Islet precursor cell (in vitro differentiated cells): ENCODE measurements at regions not wholly inside any gene's neighbourhood (a gene's known extent, or its start where the extent isn't known, plus 50 kb on each side); places are given as distances from the start of the nearest gene placed in this dataset.
"Not testable (repeated sequence)": the region's sequence is repeated elsewhere in the genome, so short reads cannot be mapped to it uniquely, and the experiment has no call there.

Experiments used
- DNase-seq: peaks from one replicate; pipeline ENCODE4 v3.0.0-alpha.2; 2018

DNA sequence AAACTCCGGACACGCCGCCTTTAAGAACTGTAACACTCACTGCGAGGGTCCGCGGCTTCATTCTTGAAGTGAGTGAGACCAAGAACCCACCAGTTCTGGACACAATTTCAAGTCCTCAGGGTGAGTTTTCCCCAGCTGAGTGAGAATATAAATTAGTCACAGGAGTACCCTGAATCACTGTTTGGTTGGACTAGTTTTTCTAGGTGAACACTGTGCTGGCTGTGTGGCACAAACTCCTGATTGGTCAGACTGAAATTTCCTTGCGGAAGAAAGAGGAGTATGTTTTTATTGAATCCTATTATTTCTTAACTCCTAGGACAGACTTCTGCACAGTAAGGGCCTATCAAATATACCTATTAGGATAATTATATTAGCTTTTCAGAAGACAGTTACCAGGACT lies 288.1 kb upstream of the UBE2E3 start:
- no peak for DNase-seq

DNA sequence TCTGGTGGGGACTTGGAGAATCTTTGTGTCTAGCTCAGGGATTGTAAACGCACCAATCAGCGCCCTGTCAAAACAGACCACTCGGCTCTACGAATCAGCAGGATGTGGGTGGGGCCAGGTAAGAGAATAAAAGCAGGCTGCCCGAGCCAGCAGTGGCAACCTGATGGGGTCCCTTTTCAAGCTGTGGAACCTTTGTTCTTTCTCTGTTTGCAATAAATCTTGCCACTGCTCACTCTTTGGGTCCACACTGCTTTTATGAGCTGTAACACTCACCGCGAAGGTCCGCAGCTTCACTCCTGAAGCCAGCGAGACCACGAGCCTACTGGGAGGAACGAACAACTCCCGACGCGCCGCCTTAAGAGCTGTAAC lies 288.6 kb upstream of the UBE2E3 start:
- DNase-seq: not testable (repeated sequence)

DNA sequence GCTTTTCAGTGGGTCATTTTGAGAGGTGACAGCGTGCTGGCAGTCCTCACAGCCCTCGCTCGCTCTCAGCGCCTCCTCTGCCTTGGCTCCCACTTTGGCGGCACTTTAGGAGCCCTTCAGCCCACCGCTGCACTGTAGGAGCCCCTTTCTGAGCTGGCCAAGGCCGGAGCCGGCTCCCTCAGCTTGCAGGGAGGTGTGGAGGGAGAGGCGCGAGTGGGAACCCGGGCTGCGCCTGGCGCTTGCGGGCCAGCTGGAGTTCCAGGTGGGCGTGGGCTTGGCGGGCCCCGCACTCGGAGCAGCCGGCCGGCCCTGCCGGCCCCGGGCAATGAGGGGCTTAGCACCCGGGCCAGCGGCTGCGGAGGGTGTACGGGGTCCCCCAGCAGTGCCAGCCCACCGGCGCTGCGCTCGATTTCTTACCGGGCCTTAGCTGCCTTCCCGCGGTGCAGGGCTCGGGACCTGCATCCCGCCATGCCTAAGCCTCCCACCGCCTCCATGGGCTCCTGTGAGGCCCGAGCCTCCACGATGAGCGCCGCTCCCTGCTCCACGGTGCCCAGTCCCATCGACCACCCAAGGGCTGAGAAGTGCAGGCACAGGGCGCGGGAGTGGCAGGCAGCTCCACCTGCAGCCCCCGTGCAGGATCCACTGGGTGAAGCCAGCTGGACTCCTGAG lies 289.1 kb upstream of the UBE2E3 start:
- not testable (repeated sequence) for DNase-seq

DNA sequence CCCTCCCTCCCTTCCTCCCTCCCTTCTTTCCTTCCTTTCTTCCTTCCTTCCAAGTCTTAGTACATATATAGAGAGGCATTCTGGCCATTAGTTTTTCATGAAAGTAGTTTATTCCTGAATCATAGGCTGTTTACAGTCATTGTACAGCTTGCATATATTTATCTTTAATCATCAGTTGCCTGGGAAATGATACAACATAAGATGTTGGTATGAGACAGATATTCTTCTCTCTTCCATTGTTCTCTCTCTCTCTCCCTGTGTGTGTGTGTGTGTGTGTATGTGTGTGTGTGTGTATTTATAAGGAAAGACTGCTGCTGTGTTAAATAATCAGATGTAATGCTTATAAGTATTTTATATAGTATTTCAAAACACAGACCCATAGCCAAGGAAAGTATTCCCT lies 289.8 kb upstream of the UBE2E3 start:
- DNase-seq: no peak

DNA sequence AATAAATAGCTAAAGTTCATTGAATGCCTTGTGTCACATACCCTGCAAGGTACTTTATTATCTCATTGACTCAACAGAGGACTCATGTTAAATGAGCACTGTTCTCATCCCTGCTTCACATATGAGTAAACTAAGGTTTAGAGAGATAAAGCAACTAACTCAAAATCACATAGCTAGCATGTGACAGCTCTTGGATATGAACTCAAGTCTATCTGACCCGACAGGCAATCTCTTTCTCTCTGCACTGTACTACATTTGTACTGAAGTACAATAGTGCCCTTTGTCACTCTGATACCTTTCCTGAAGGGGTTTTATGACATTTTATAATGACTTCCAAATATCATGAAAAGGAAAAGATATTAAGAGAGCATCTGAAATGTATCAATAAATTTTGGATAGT lies 297.5 kb upstream of the UBE2E3 start:
- DNase-seq: no peak

DNA sequence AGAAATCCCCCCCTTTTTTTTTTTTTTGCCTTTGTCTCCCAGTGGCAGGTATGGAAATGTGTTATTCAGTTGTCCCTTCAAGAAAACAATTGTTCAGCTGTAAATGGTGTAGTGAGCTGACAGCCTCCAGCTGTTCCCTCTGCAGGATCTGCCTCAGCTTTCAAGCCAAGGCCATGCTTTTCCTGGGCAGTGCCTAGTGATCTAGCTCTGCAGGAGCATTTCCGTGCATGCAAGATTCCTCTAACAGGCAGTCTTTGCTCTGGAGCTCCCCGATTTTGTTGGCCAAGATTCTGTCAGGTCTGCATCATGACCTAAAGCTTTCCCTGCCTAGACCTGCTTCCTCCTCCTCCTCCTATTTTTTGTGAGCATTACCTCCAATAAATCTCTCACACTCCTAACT lies 300.7 kb upstream of the UBE2E3 start:
- no peak for DNase-seq

DNA sequence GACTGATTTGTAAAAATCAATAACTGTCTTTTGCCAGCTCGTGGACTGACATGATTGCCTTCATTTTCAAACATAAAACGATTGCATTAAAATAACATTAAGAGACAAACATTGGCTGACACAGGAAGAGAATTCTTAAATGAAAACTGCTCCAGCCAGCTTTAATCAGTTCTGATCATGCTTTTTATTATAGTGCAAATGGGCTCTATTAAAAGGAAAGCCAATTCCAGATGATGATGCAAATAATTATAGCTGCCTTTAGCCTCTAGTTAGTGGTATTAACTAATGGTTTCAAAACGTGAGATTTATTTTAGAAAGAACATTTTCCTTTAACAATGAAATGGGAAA lies 301.8 kb upstream of the UBE2E3 start:
- no peak for DNase-seq

DNA sequence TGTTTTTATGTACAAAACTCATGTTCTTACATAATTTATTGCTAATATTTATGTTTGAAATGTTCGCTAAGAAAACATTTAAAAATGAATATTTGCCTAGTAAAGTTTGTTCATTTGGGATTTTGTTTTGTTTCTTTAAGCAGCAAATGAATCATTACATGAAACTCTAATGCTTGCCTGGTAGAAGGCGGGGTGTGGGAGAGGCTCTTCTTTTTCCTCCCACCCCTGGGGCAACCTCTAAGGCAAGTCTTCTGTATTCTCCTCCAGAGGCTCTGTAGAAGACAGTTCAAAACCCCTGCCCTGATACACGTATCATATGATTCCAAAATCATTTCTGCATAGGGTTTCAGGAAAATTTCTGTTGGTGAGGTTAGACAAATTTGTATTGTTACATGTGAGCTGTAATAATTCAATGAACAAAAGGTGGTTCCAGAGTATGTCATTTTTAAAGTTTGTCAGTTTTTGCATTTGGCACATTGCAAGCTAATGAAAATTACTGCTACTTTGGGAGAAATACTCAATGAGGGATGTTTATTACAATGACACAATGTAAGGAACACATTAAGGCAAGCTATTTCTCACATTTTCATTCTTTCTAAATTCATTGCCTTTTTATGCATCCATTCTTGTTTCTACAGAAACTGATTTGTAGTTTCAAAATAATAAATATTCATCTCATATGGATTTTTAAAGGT lies 302.3 kb upstream of the UBE2E3 start:
- DNase-seq: no peak

DNA sequence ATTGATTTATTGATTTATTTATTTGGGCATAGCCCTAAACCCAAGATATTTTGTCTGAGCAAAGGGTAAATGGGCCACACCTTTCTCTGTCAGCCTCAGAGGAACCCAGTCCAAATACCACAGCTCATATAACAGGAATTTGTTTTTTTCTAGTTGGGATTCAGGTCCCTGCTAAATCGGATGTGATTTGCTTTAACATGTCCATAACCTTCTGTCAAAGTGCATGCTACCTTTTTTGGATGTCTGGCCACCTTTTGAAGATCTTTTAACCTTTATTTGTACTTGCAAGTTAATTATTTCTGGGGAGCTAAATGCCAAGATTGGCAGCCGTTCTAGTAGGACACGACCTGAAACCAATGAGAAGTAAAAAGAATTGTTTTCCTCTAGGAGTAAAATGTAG lies 303.2 kb upstream of the UBE2E3 start:
- no peak for DNase-seq

DNA sequence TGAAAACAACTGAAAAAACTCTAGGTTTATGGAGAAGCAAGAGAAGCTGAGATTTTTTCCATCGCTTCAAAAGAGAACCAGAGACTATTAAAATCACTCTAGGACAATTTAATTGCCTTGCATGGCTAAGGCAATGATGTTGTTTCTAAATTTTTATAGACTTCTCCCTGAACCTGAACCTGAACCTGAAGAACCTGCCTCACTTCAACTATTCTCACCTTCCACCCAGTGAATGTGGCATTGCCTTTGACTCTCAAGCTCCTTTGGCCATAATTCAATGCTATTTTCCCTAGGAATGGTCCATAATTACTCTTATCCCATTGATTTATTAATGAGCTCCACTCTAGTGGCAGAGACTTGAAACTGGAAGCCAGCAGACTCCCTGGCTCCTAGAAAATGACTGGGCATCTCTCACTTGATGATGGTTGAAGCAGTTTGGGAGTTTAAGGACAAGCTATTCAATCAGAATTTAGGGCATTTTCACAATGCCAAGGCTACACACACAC lies 303.8 kb upstream of the UBE2E3 start:
- no peak for DNase-seq

DNA sequence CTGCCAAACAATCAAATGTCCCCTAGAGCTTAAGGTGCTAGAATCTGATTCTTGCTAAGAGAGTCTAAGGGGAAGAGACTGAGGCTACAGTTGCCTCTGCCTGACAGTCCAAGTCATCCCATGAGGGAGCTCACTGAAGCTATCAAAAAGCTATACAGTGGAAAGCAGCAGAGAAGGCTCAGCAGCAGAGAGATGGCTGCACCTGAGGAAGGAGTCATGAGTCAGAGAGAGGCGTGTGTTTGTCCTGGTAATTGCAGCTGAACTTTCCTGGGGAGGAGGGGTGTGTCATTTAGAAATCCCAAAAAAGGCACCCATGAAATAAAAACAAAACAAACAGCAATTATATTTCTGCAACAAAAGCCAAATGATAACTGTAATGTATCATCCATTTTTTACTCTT lies 305.2 kb upstream of the UBE2E3 start:
- DNase-seq: no peak

DNA sequence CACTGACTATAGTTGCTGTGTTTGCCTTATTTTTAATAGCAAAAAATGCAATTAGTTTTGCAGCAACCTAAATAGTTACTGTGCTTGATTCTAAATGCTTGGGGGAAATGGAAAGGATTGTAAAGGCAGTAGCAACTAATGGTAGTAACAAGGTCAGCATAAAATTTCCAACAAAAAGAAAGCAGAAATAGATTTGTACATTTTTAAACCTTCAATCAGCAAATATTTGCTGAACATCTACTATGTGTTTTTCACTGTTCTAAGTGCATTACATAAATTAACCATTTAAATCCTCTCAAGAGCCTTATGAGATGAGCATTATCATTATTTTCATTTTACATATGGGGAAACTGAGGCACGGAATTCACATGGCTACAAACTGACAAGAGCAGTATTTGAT lies 308.0 kb upstream of the UBE2E3 start:
- no peak for DNase-seq

DNA sequence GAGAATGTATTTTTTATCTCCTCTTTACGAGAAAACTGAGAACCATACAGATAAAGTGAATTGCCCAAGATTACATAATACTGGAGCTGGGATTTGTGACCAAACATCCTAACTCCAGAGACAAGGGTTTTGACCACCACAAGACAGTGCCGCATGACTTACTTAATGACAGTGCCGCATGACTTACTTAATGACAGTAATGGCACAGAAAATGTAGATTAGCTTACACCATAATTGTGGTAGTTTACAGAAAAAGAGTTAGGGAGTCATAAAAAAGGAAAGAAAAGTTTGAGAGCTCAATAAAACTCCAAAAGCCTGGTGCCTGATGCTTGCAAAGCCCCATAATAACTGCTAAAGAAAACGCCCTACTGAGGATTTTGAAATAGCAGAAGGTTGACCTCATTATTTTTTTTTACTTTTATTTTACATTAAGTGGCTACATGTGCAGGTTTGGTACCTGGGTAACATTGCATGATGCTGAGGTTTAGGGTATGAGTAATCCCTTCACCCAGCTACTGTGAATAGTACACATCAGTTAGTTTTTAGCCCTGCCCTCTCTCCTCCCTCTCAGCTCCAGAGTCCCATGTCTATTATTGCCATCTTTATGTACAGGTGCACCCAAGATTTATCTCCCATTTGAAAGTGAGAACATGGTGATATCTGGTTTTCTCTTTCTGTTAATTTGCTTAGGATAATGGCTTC lies 310.0 kb upstream of the UBE2E3 start:
- DNase-seq: no peak

DNA sequence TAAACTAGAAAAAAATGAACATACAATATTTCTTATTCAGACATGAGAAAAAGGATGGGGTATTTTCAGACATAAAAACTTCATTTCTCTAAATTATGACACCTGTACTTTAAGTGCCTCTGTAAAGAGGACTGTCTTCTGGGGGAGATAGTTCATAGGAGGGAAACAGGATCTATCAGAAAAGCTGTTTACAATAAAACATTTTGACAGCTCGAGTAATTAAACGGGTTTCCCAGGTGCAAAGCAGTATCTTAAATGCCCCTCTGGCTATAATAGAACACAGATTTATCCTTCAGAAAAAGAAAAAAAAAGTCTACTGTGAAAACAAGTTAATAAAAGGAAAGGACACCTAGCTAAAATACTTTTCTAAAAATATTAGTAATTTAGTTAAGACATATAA lies 311.4 kb upstream of the UBE2E3 start:
- DNase-seq: no peak

DNA sequence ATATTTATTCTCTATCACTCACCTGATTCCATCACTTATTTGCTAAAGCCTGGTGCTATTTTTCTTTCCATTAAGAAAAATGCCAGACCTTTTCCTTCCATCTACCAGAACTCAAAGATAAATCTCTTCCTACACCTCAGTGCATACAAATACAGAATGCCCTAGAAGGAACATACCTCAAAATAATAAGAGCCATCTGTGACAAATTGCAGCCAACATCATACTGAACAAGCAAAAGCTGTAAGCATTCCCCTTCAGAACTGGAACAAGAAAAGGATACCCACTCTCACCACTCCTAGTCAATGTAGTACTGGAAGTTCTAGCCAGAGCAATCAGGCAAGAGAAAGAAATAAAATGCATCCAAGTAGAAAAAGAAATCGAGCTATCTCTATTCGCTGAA lies 315.9 kb upstream of the UBE2E3 start:
- no peak for DNase-seq

DNA sequence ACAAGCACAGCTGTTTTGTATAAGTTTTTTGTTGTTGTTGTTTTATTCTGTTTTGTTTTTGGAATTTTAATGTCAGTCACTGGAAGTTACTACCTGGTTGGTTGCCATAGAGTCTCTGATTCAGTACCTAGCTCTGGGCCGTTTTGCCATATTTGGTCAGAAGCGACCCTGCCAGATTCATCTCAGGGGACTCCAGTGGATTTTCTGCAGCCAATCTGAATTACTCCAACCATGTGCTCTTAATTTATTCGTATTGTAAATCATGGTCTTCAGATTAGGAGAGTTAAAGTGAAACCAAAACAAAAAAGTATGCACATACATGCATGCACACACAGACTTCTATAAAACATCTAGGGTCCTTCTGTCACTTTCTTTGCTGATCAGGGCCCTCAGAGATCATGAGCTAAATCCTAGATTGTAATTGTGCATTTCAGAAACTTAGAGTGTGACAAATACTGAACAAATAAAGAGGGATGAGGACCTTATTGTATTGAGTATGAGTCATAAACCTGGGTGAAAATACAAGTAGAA lies 317.4 kb upstream of the UBE2E3 start:
- DNase-seq: no peak

DNA sequence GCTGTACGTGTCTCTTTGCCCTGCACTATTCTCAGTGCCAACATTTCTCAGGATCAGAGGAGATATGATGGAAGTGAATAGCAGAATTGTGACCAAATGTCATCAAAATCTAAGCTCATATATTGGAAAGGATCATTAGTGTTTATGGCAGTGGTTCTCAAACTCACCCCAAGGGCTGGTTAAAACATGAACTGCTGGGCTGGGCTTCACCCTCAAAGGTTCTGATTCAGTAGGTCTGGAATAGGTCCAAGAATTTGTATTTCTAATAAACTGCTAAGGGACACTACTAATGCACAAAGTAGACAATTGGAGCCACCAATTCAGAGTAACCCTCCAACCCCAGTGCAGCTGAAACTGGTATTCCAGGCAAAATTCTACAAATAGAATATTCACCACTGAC lies 317.9 kb upstream of the UBE2E3 start:
- no peak for DNase-seq

DNA sequence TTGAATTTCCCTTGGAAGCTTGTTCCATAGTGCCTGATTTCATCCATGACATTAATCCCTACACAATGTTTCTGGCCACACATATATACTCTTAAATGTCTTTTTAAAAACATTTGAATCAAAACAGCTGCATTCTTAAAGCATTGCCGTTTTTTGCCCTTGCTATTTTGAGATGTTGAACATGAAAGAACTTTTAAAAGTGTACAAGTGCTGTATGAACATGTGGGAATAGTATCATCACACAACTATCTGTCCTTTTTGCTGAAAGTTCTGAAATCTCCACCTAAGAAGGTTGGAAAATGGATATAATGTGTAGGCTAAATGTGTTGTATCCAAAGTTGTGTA lies 318.7 kb upstream of the UBE2E3 start:
- no peak for DNase-seq

DNA sequence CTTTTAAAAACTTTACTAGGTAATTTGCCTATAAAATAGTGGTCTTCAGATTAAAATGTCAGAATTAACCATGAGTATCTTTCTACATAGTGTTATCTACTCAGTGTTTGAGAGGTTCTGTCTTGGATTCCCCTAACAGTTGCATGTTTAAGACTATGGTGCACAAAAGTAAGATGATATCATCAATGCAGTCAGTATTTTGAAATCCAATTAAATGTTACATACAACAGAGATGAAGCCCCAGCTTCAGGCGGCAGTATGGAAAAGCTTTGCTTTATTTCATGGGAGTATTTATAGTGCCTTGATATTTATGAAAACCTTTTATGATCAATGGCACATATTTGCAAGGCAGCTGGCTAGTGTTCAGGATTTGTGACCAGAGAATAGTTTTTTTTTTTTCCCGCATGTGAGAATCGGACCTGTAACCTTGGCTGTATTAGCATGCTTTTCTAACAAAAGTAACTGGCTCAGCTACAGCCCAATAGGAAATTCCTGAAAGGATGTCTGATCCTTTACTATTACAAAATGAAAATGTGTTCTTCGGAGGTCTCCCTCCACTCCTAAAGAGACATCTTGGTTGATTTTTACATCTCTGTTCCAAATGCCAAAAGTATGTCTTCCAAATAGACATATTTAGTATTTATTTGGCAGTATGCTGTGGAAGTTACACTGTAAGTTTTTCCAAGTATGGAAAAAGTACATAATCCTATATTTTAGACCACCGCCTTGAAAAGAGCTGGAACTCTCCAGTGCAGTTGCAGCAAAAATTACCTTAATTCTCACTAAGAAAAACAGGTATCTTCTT lies 319.3 kb upstream of the UBE2E3 start:
- DNase-seq: no peak

DNA sequence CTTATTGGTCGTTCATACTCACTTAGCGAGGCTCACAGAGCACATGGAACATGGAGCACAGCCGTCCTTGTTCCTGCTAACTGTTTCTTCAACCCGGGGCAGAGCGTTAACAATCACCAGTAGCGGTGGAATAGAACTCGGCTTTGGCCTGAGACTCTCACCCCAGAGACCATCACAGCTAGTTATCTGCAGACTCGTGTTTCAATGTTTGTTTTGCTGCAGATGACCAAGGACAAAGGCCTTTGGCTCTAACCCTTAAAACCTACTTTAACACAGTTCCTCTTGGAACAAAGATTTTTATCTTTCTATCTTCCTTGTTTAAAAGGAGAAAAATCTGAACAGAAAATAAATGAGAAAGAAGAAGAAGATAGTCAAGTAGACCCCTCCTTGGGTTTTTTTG lies 320.2 kb upstream of the UBE2E3 start:
- no peak for DNase-seq

DNA sequence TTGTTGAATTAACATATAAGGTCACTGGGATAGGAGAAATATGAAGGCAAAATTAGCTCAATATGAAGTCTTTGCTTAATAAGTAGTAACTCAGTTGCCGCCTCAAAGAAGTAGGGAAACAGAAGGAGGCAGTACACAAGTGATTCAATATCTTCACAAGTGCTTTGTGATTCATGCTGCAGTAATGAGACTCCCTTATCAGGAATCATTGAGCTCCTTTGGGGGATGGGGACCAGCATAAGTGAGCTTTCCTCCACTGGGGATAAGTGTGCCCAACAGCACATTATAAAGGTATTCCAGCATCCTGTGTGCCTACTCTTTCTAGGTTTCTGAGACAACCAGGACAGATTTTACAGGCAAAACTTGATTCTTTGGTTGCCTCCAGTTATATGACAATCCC lies 323.4 kb upstream of the UBE2E3 start:
- DNase-seq: peak; percentile 80

DNA sequence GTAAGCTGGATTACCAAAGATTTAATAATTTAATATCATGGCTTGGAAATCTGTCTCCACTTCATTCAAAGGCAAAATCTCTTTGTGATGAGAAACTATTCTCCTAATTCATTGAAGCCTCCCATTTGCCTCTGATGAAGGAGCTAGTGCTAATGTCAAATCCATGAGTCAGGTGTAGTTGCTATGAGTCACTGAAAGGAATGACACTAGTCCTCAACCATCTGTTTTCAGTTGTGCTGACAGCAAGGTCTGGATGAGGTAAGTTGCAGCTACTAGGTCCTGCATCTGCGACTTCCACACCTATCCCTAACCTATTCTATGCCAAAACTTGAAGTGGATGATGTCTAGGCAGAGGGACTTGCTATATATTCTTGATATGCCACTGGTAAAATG lies 324.0 kb upstream of the UBE2E3 start:
- peak; percentile 84 for DNase-seq

DNA sequence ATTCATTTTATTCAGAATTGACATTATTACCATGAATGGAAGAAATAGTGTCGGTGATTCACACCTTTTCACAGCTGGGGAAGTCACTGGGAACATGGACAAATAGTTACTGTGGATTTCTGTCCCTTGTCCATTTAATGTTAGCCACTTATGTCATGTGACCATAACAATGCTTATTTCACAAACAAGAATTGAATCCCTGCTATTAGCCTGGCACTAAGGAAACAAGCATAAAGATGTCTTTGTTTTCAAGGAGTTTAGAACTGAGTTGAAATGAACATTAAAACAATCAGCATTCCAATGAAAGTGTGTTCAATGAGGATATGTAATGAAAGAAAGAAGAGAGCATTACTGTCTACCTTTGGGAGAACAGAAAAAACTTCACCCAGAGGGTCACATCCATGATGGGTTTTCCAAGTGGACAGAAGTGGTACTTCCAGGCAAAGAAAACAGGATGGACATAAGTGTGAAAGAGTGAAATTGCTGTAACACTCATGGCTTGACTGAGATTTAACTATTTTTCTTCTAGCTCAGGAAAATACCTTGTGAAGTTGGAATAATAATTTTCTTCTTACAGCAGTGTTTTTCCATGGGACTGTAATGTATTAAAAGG lies 324.5 kb upstream of the UBE2E3 start:
- no peak for DNase-seq
